C4-2B (cell line): ENCODE measurements at regions not wholly inside any gene's neighbourhood (a gene's known extent, or its start where the extent isn't known, plus 50 kb on each side); places are given as distances from the start of the nearest gene placed in this dataset.

Experiments
- ZFX ChIP-seq: fragments of 450-650 bp; IDR thresholded peaks from 2 replicates; pipeline ENCODE4 v1.6.1; 2017
- TF ChIP-seq, protein P1 (sequence below): fragments of 450-650 bp; conservative IDR thresholded peaks from 2 replicates; pipeline ENCODE4 v1.5.1; 2017; ENCODE audit warnings: mild to moderate bottlenecking

DNA sequence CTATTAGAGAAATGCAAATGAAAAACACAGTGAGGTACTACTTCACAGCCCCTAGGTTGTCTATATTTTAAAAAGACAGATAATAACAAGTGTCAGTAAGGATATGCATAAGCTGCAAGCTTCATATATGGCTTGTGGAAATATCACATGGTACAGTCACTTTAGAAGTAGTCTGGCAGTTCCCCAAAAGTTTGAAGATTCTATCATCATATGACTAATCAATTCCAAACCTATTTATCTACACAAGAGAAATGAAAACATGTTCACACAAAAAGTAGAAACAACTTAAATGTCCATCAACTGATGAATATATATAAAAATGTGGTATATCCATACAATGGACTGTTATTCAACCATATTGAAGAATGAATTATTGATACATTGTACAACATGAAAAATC lies 185.8 kb upstream of the STK26 start:
- TF ChIP-seq, protein P1, sequence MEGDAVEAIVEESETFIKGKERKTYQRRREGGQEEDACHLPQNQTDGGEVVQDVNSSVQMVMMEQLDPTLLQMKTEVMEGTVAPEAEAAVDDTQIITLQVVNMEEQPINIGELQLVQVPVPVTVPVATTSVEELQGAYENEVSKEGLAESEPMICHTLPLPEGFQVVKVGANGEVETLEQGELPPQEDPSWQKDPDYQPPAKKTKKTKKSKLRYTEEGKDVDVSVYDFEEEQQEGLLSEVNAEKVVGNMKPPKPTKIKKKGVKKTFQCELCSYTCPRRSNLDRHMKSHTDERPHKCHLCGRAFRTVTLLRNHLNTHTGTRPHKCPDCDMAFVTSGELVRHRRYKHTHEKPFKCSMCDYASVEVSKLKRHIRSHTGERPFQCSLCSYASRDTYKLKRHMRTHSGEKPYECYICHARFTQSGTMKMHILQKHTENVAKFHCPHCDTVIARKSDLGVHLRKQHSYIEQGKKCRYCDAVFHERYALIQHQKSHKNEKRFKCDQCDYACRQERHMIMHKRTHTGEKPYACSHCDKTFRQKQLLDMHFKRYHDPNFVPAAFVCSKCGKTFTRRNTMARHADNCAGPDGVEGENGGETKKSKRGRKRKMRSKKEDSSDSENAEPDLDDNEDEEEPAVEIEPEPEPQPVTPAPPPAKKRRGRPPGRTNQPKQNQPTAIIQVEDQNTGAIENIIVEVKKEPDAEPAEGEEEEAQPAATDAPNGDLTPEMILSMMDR, result no peak
- TF ChIP-seq ZFX, result no peak
